Suprapubic skin (tissue), 4 donors: ENCODE measurements at regions not wholly inside any gene's neighbourhood (a gene's known extent, or its start where the extent isn't known, plus 50 kb on each side); places are given as distances from the start of the nearest gene placed in this dataset.

Experiments used
- DNase-seq, 2 donors: peaks; one replicate each; pipeline ENCODE4 v3.0.0-alpha.2; 2019; ENCODE audit warnings: low spot score in 2 of 2
- H3K27ac ChIP-seq: fragments of 200-600 bp; sonication (generic); one replicate; pipeline ENCODE4 v1.5.1; 2019
- H3K27me3 ChIP-seq: fragments of 200-600 bp; sonication (generic); one replicate; pipeline ENCODE4 v1.5.1; 2019
- H3K36me3 ChIP-seq: fragments of 200-600 bp; sonication (generic); one replicate; pipeline ENCODE4 v1.5.1; 2019
- H3K4me1 ChIP-seq: fragments of 200-600 bp; sonication (generic); one replicate; pipeline ENCODE4 v1.5.1; 2019
- H3K4me3 ChIP-seq: fragments of 200-600 bp; sonication (generic); one replicate; pipeline ENCODE4 v1.5.1; 2019; ENCODE audit warnings: mild to moderate bottlenecking
- H3K9me3 ChIP-seq: fragments of 200-600 bp; sonication (generic); one replicate; pipeline ENCODE4 v1.5.1; 2019
- EP300 ChIP-seq: sonication (generic); formaldehyde crosslinking; IDR thresholded peaks from one replicate; pipeline ENCODE4 v1.6.1; 2017; ENCODE audit warnings: antibody characterized with exemption
- POLR2A ChIP-seq, 2 donors: fragments of 450-650 bp; IDR thresholded peaks; one replicate each; pipeline ENCODE4 v1.6.1; 2017; ENCODE audit warnings: antibody characterized with exemption in 2 of 2, mild to moderate bottlenecking in 2 of 2, moderate library complexity in 2 of 2
- POLR2AphosphoS5 ChIP-seq, 3 donors: sonication (generic); formaldehyde crosslinking; IDR thresholded peaks; one replicate each; pipeline ENCODE4 v1.6.1; 2017; ENCODE audit warnings: antibody characterized with exemption in 3 of 3
- WGBS: methylation state at CpG from one replicate; pipeline ENCODE4 v1.1.5; 2018; 5-methylcytosine and 5-hydroxymethylcytosine counted together
- TF ChIP-seq, protein P1 (sequence below), 2 donors: fragments of 200-600 bp in 1 of 2; fragments of 450-650 bp in 1 of 2; sonication (generic) in 1 of 2; IDR thresholded peaks; one replicate each; pipeline ENCODE4 v1.5.1; 2016 to 2019; ENCODE audit warnings: antibody characterized with exemption in 2 of 2, mild to moderate bottlenecking in 1 of 2, moderate library complexity in 1 of 2

DNA sequence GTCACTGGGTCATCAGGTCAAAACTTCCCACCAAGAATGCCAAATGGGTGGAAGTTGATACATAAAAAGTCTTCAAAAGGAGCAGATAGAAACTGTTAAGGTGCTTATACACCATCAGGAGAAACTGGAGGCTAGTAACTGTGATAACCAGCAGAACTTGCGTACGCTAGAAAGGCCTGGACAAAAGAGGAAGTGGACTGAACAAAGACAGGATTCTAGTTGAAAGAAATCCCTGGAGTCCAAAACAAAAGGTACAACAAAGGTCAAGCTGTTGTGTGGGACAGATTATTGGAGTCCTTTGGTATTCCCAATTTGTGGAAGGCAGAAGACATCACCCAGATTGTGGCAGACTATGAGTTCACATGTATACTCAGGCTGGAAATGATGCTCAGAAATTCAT is 215.8 kb upstream of the PBX1 start:
- TF ChIP-seq POLR2AphosphoS5 (IDR thresholded peaks at IDR 0.05) = no peak
- TF ChIP-seq POLR2A (IDR thresholded peaks at IDR 0.05) = no peak
- TF ChIP-seq, protein P1, sequence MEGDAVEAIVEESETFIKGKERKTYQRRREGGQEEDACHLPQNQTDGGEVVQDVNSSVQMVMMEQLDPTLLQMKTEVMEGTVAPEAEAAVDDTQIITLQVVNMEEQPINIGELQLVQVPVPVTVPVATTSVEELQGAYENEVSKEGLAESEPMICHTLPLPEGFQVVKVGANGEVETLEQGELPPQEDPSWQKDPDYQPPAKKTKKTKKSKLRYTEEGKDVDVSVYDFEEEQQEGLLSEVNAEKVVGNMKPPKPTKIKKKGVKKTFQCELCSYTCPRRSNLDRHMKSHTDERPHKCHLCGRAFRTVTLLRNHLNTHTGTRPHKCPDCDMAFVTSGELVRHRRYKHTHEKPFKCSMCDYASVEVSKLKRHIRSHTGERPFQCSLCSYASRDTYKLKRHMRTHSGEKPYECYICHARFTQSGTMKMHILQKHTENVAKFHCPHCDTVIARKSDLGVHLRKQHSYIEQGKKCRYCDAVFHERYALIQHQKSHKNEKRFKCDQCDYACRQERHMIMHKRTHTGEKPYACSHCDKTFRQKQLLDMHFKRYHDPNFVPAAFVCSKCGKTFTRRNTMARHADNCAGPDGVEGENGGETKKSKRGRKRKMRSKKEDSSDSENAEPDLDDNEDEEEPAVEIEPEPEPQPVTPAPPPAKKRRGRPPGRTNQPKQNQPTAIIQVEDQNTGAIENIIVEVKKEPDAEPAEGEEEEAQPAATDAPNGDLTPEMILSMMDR (IDR thresholded peaks at IDR 0.05) = no peak
- TF ChIP-seq EP300 = no peak
- Histone ChIP-seq H3K27me3 (no peaks in the 10 kb centered on the region), H3K36me3 (no peaks in the 10 kb centered on the region), H3K27ac (no peak overlapping the region), H3K4me3 (no peak overlapping the region), H3K4me1 (no peaks in the 10 kb centered on the region), H3K9me3 (no peaks in the 10 kb centered on the region)
- no peak for DNase-seq
- 41% methylated on average over 2 of the region's 2 CpGs for WGBS

DNA sequence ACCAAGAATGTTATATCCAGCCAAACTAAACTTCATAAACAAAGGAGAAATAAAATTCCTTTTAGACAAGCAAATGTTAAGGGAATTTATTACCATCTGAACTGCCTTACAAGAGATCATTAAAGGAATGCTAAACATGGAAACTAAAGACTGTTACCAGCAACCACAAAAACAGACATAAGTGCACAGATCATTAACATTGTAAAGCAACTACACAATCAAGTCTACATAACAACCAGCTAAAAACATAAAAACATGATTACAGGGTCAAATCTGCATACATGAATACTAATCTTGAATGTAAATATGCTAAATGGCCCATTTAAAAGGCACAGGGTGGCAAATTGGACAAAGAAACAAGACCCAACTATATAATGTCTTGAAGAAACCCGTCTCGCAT is 211.0 kb upstream of the PBX1 start:
- H3K4me1 ChIP-seq = no peaks in the 10 kb centered on the region
- TF ChIP-seq POLR2A (IDR thresholded peaks at IDR 0.05) (no peak), EP300 (no peak), POLR2AphosphoS5 (IDR thresholded peaks at IDR 0.05) (no peak)
- TF ChIP-seq, protein P1 (IDR thresholded peaks at IDR 0.05) = no peak
- no peaks in the 10 kb centered on the region for H3K36me3 ChIP-seq
- no peak for DNase-seq
- 98% methylated on average over 2 of the region's 2 CpGs for WGBS
- no peak overlapping the region for H3K4me3 ChIP-seq
- H3K9me3 ChIP-seq = peaks cover 12% of the 10 kb centered on the region
- H3K27ac ChIP-seq = no peak overlapping the region
- no peaks in the 10 kb centered on the region for H3K27me3 ChIP-seq

DNA sequence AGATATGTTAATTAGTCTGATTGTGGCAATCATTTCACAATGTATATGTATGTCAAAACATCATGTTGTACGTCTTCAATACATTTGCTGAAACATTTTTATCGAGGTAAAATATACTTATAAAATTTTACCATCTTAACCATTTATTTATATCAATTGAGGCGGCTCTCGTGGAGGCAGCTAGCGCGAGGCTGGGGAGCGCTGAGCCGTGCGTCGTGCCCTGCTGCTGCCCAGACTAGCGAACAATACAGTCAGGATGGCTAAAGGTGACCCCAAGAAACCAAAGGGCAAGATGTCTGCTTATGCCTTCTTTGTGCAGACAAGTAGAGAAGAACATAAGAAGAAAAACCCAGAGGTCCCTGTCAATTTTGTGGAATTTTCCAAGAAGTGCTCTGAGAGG is 202.5 kb upstream of the PBX1 start:
- no peaks in the 10 kb centered on the region for H3K27me3 ChIP-seq
- WGBS = 96% methylated on average over 11 of the region's 11 CpGs
- no peaks in the 10 kb centered on the region for H3K9me3 ChIP-seq
- H3K27ac ChIP-seq = no peak overlapping the region
- DNase-seq = no peak
- no peak for TF ChIP-seq EP300
- TF ChIP-seq POLR2A (IDR thresholded peaks at IDR 0.05) = no peak
- TF ChIP-seq, protein P1 (IDR thresholded peaks at IDR 0.05) = no peak
- no peak for TF ChIP-seq POLR2AphosphoS5 (IDR thresholded peaks at IDR 0.05)
- H3K4me1 ChIP-seq = no peaks in the 10 kb centered on the region
- H3K36me3 ChIP-seq = no peaks in the 10 kb centered on the region
- no peak overlapping the region for H3K4me3 ChIP-seq

DNA sequence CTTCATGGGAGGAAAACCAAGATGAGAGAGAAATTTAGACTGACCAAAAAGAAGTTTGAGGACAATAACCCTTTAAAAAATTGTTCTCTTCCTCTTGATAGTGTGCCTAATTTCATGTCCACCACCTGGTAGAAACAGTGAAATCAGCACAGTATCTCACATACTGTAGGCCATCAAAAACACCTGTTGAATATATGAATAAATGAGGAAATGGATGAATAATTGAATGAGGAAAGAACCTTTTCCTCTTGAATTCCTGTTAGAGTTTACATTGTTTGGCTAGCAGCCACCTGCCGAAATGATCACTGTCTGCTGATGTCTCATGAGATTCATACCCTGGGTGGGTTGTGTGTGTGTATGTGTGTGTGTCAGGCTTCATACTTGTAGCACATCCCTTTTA is 198.7 kb upstream of the PBX1 start:
- WGBS = 80% methylated on average over 1 of the region's 1 CpG
- no peak for TF ChIP-seq EP300
- TF ChIP-seq POLR2AphosphoS5 (IDR thresholded peaks at IDR 0.05) = no peak
- no peak for TF ChIP-seq POLR2A (IDR thresholded peaks at IDR 0.05)
- TF ChIP-seq, protein P1 (IDR thresholded peaks at IDR 0.05) = no peak
- Histone ChIP-seq H3K27me3 (no peaks in the 10 kb centered on the region), H3K4me3 (no peak overlapping the region), H3K27ac (no peak overlapping the region), H3K4me1 (no peaks in the 10 kb centered on the region), H3K36me3 (no peaks in the 10 kb centered on the region), H3K9me3 (no peaks in the 10 kb centered on the region)
- no peak for DNase-seq

DNA sequence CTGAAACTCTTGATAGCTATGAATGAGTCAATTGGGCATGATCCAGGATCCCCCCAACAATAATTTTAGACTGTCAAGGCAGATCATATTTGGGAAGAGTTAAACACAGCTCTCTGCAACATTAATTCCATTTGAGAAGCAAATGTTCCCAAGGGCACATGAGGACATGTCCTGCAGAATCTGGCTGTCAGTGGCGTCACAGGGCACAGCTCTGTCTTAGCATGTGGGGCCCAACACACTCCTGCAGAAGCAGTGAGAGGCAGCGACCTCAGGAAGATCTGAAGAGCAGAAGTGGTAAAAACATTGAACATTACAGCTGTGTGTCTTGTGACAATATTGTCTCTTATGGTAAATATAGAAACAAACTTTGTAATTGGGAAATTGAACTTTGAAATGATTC is 197.1 kb upstream of the PBX1 start:
- H3K27ac ChIP-seq = no peak overlapping the region
- 56% methylated on average over 2 of the region's 2 CpGs for WGBS
- no peak for DNase-seq
- peaks cover 6% of the 10 kb centered on the region for H3K9me3 ChIP-seq
- H3K27me3 ChIP-seq = no peaks in the 10 kb centered on the region
- no peaks in the 10 kb centered on the region for H3K36me3 ChIP-seq
- H3K4me3 ChIP-seq = no peak overlapping the region
- H3K4me1 ChIP-seq = no peaks in the 10 kb centered on the region
- no peak for TF ChIP-seq POLR2AphosphoS5 (IDR thresholded peaks at IDR 0.05)
- TF ChIP-seq, protein P1 (IDR thresholded peaks at IDR 0.05) = no peak
- no peak for TF ChIP-seq EP300
- TF ChIP-seq POLR2A (IDR thresholded peaks at IDR 0.05) = no peak
